ENCODE measurements at regions not wholly inside any gene's neighbourhood (a gene's known extent, or its start where the extent isn't known, plus 50 kb on each side); places are given as distances from the start of the nearest gene placed in this dataset.

GRCh38 chr3:66150977-66151376, 69.8 kb upstream of the SLC25A26 start:
- no peak for TF ChIP-seq CTCF (IDR thresholded peaks at IDR 0.05)
- no peak for TF ChIP-seq POLR2A (IDR thresholded peaks at IDR 0.05)
- TF ChIP-seq POLR2AphosphoS5 (IDR thresholded peaks at IDR 0.05) = no peak
- no peak for TF ChIP-seq EP300 (IDR thresholded peaks at IDR 0.05)

Data from sigmoid colon (tissue), 4 donors.